ENCODE measurements at regions not wholly inside any gene's neighbourhood (a gene's known extent, or its start where the extent isn't known, plus 50 kb on each side); places are given as distances from the start of the nearest gene placed in this dataset.

DNA sequence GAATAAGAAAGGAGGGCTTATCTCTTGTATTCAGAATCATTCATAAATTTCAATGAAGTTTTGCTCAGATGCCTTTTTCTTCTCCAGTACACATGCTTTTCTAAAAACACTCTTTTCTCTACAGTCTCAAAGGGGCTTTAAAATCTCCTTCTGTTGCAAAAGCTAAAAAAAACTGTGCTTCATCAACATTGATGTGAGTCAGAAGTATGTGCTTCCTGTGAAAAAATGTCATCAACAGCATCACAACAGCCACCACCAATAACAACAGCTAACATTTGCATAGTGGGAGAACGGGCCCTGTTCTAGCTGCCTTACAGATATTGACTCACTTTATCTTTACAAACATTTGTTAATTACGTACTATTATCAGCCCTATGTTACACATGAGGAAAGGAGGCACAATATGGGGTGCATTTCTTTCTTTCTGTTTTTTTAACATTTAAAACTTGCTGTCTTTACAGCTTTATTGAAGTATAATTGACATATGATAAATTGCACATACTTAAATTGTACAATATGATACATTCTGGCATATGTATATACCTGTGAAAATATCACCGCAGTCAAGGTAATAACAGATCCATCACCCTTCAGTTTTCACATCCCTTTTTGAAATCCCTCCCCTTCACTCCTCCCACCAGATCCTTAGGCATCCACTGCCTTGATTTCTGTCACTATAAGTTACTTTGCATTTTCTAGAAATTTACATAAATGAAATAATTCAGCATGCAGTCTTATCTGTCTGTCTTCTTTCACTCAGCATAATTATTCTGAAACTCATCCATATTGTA lies 1605.4 kb upstream of the LRRTM3 start:
- Histone ChIP-seq H3K36me3 (replicated peaks in 1 of 2; ENCODE audit: control insufficient read depth in 1 of 2, insufficient read depth in 2 of 2, low read length in 2 of 2) (no peaks in the 10 kb centered on the region), H2AFZ (ENCODE audit: low read length) (no peak overlapping the region), H3K79me2 (ENCODE audit: insufficient read depth, low read length) (no peaks in the 10 kb centered on the region), H4K20me1 (ENCODE audit: insufficient read depth, low read length) (no peaks in the 10 kb centered on the region), H3K27ac (ENCODE audit: extremely low read length, insufficient read depth, low read length) (no peak overlapping the region), H3K4me1 (ENCODE audit: insufficient read depth, low read length) (no peaks in the 10 kb centered on the region), H3K4me3 (replicated peaks in 1 of 3; ENCODE audit: insufficient read depth in 1 of 3, low read depth in 2 of 3, low read length in 3 of 3) (no peak overlapping the region), H3K9me3 (ENCODE audit: low read length) (no peaks in the 10 kb centered on the region), H3K9ac (ENCODE audit: insufficient read depth, low read depth, low read length) (no peak overlapping the region), H3K27me3 (ENCODE audit: control insufficient read depth in 1 of 2, insufficient read depth in 2 of 2, low read length in 2 of 2) (no peaks in the 10 kb centered on the region), H3K4me2 (ENCODE audit: low read depth, low read length) (no peak overlapping the region)
- intact Hi-C loops (cut with micrococcal nuclease; ENCODE audit: unreplicated experiment) (no loop called here), in situ Hi-C loops (cut with HindIII; ENCODE audit: extremely low pct_ligation_motif_present, low pct_unique_long_range_greater_than_20kb) (no loop called here)
- ATAC-seq: no peak
- CTCF ChIA-PET (ENCODE audit: low intra/inter-chr PET ratio, low total read pairs): no interaction called here
- TF ChIP-seq, protein P1, sequence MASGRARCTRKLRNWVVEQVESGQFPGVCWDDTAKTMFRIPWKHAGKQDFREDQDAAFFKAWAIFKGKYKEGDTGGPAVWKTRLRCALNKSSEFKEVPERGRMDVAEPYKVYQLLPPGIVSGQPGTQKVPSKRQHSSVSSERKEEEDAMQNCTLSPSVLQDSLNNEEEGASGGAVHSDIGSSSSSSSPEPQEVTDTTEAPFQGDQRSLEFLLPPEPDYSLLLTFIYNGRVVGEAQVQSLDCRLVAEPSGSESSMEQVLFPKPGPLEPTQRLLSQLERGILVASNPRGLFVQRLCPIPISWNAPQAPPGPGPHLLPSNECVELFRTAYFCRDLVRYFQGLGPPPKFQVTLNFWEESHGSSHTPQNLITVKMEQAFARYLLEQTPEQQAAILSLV (CRISPR knock-in tag; IDR thresholded peaks at IDR 0.05; ENCODE audit: borderline replicate concordance): no peak
- TF ChIP-seq CC2D1A (CRISPR knock-in tag; IDR thresholded peaks at IDR 0.05) (no peak), ZNF383 (CRISPR knock-in tag; IDR thresholded peaks at IDR 0.05; ENCODE audit: borderline replicate concordance) (no peak), NR1H2 (CRISPR knock-in tag; IDR thresholded peaks at IDR 0.05; ENCODE audit: borderline replicate concordance, low read depth) (no peak)
- TF ChIP-seq, protein P2, sequence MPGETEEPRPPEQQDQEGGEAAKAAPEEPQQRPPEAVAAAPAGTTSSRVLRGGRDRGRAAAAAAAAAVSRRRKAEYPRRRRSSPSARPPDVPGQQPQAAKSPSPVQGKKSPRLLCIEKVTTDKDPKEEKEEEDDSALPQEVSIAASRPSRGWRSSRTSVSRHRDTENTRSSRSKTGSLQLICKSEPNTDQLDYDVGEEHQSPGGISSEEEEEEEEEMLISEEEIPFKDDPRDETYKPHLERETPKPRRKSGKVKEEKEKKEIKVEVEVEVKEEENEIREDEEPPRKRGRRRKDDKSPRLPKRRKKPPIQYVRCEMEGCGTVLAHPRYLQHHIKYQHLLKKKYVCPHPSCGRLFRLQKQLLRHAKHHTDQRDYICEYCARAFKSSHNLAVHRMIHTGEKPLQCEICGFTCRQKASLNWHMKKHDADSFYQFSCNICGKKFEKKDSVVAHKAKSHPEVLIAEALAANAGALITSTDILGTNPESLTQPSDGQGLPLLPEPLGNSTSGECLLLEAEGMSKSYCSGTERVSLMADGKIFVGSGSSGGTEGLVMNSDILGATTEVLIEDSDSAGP (CRISPR knock-in tag; IDR thresholded peaks at IDR 0.05; ENCODE audit: borderline replicate concordance): no peak
- TF ChIP-seq, protein P3, sequence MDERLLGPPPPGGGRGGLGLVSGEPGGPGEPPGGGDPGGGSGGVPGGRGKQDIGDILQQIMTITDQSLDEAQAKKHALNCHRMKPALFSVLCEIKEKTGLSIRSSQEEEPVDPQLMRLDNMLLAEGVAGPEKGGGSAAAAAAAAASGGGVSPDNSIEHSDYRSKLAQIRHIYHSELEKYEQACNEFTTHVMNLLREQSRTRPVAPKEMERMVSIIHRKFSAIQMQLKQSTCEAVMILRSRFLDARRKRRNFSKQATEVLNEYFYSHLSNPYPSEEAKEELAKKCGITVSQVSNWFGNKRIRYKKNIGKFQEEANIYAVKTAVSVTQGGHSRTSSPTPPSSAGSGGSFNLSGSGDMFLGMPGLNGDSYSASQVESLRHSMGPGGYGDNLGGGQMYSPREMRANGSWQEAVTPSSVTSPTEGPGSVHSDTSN (CRISPR knock-in tag; IDR thresholded peaks at IDR 0.05): no peak
- no TSS peak for BruUV-seq (replicated peaks)
- no peak for DNase-seq (ENCODE audit: low spot score)
- no peak for FAIRE-seq
- 27% methylated on average over 3 of the region's 3 CpGs for WGBS (ENCODE audit: low lambda C conversion rate)
- POLR2A ChIA-PET: no interaction called here

Measured in HepG2 (cell line).